ENCODE measurements at regions not wholly inside any gene's neighbourhood (a gene's known extent, or its start where the extent isn't known, plus 50 kb on each side); places are given as distances from the start of the nearest gene placed in this dataset.

- H3K4me1 Mint-ChIP-seq (ENCODE audit: low read depth, unreplicated experiment), result no peaks in the 10 kb centered on the region
- no peaks in the 10 kb centered on the region for H3K36me3 Mint-ChIP-seq (ENCODE audit: unreplicated experiment)
- H3K9me3 Mint-ChIP-seq (ENCODE audit: unreplicated experiment), result no peaks in the 10 kb centered on the region
- DNase-seq, result no peak
- no peak overlapping the region for H3K4me3 Mint-ChIP-seq (ENCODE audit: unreplicated experiment)
- H3K27me3 Mint-ChIP-seq (ENCODE audit: unreplicated experiment), result no peaks in the 10 kb centered on the region
- TF ChIP-seq CTCF (IDR thresholded peaks at IDR 0.05; ENCODE audit: partially characterized antibody, unreplicated experiment), result no peak
- no peak overlapping the region for H3K27ac Mint-ChIP-seq (ENCODE audit: unreplicated experiment)
Measured at GRCh38 chr1:239718571-239718970, 332.2 kb downstream of the CHRM3 start.

GRCh38 chr1:239718997-239719628 lies 332.7 kb downstream of the CHRM3 start:
- Mint-ChIP-seq H3K4me1 (ENCODE audit: low read depth, unreplicated experiment) (no peaks in the 10 kb centered on the region), H3K27me3 (ENCODE audit: unreplicated experiment) (no peaks in the 10 kb centered on the region), H3K4me3 (ENCODE audit: unreplicated experiment) (no peak overlapping the region), H3K27ac (ENCODE audit: unreplicated experiment) (no peak overlapping the region), H3K36me3 (ENCODE audit: unreplicated experiment) (no peaks in the 10 kb centered on the region), H3K9me3 (ENCODE audit: unreplicated experiment) (no peaks in the 10 kb centered on the region)
- TF ChIP-seq CTCF (IDR thresholded peaks at IDR 0.05; ENCODE audit: partially characterized antibody, unreplicated experiment), result no peak
- DNase-seq, result no peak

DNA sequence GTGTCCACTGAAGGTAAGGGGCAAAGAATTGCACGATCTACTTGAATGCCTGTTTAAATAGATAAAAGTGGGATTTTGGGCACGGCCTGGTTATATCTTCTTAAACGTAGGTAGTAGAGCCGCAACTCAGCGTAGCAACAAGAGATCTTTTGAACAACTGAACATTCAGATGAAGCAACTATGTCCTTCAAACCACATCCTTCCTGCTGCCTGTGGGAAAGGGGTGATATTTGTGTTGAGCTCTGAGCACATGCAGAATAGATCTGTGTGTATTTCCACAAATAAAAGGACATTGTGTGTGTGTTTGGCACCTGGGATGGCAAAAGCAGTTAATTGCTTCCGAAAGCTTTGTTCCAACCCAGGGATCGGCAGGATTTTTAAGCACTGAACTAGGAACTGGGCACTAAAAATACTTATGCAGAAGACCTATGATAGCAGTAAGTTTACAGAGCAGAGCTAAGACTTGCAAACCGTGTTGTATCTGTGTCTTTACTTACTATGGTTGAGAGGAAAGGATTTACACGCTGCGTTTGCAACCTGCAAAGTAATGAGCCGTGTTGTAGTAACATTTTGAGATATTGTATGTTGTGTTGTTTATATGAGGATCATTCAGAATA lies 333.4 kb downstream of the CHRM3 start:
- Mint-ChIP-seq H3K27me3 (ENCODE audit: unreplicated experiment) (no peaks in the 10 kb centered on the region), H3K4me1 (ENCODE audit: low read depth, unreplicated experiment) (no peaks in the 10 kb centered on the region), H3K27ac (ENCODE audit: unreplicated experiment) (no peak overlapping the region), H3K9me3 (ENCODE audit: unreplicated experiment) (no peaks in the 10 kb centered on the region), H3K36me3 (ENCODE audit: unreplicated experiment) (no peaks in the 10 kb centered on the region), H3K4me3 (ENCODE audit: unreplicated experiment) (no peak overlapping the region)
- no peak for DNase-seq
- no peak for TF ChIP-seq CTCF (IDR thresholded peaks at IDR 0.05; ENCODE audit: partially characterized antibody, unreplicated experiment)

DNA sequence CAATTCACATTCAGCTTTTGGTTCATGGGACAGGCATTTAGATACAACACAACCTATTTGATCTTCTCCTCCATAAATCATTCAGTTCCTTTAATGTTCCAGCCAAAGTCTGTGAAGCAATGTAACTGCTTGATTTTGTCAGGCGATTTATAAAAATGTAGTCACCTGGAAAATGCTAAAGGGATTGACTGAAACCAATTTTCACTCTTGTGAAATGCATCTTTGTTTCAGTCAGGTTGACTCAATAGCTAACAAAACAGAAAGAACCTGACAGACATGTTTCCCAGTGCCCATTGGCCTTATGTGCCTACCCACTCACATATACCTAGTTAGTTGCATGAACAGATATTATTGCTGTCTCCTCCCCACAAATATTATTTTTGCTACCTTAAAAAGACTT lies 335.7 kb downstream of the CHRM3 start:
- no peak for DNase-seq
- H3K4me3 Mint-ChIP-seq (ENCODE audit: unreplicated experiment), result no peak overlapping the region
- no peaks in the 10 kb centered on the region for H3K4me1 Mint-ChIP-seq (ENCODE audit: low read depth, unreplicated experiment)
- TF ChIP-seq CTCF (IDR thresholded peaks at IDR 0.05; ENCODE audit: partially characterized antibody, unreplicated experiment), result no peak
- no peaks in the 10 kb centered on the region for H3K36me3 Mint-ChIP-seq (ENCODE audit: unreplicated experiment)
- no peaks in the 10 kb centered on the region for H3K9me3 Mint-ChIP-seq (ENCODE audit: unreplicated experiment)
- no peak overlapping the region for H3K27ac Mint-ChIP-seq (ENCODE audit: unreplicated experiment)
- no peaks in the 10 kb centered on the region for H3K27me3 Mint-ChIP-seq (ENCODE audit: unreplicated experiment)

- no peak for TF ChIP-seq CTCF (IDR thresholded peaks at IDR 0.05; ENCODE audit: partially characterized antibody, unreplicated experiment)
- H3K4me3 Mint-ChIP-seq (ENCODE audit: unreplicated experiment), result no peak overlapping the region
- DNase-seq, result no peak
Measured at GRCh38 chr1:239723776-239724367, 337.5 kb downstream of the CHRM3 start.

More at GRCh38 chr1:239723776-239724367, 337.5 kb downstream of the CHRM3 start:
- Mint-ChIP-seq H3K36me3 (ENCODE audit: unreplicated experiment) (no peaks in the 10 kb centered on the region), H3K27ac (ENCODE audit: unreplicated experiment) (no peak overlapping the region), H3K9me3 (ENCODE audit: unreplicated experiment) (no peaks in the 10 kb centered on the region), H3K27me3 (ENCODE audit: unreplicated experiment) (no peaks in the 10 kb centered on the region), H3K4me1 (ENCODE audit: low read depth, unreplicated experiment) (no peaks in the 10 kb centered on the region)

All from glutamatergic neuron (in vitro differentiated cells).